PC-3 (cell line): ENCODE measurements at regions not wholly inside any gene's neighbourhood (a gene's known extent, or its start where the extent isn't known, plus 50 kb on each side); places are given as distances from the start of the nearest gene placed in this dataset.

ENCODE experiments used
- ATAC-seq: fragments of 200-7000 bp; cut with Tn5 transposase; 2 replicates; pipeline ENCODE4 v1.9.1; 2020; ENCODE audit warnings: mild to moderate bottlenecking, moderate library complexity
- BruUV-seq: library from RNA; stranded (reverse); fragments of 400-500 nt; replicated peaks from 2 replicates; lab custom pipeline; 2021; lab: Mats Ljungman, UMichigan
- CTCF ChIA-PET: fragments of 300-600 bp; sonication (Branson Sonifier 250); formaldehyde crosslinking; loops from one replicate; lab custom pipeline; 2022; ENCODE audit warnings: antibody characterized with exemption; lab: Charles Lee
- POLR2A ChIA-PET: fragments of 300-600 bp; sonication (Branson Sonifier 250); formaldehyde crosslinking; loops from one replicate; lab custom pipeline; 2022; ENCODE audit warnings: antibody characterized with exemption; ENCODE audit not compliant: unreplicated experiment; lab: Charles Lee
- DNase-seq: peaks from one replicate; pipeline ENCODE4 v3.0.0-alpha.2; 2015
- H2AFZ ChIP-seq: fragments of 300-600 bp; sonication (generic); 2 replicates; pipeline ENCODE4 v1.6.0; 2016; ENCODE audit warnings: antibody characterized with exemption, low read length
- H3F3A ChIP-seq: fragments of 300-600 bp; sonication (generic); one replicate; pipeline ENCODE4 v1.6.0; 2017; ENCODE audit warnings: antibody characterized with exemption, low read length, control low read depth, mild to moderate bottlenecking; ENCODE audit not compliant: unreplicated experiment
- H3K27ac ChIP-seq: fragments of 300-600 bp; sonication (generic); 2 replicates; pipeline ENCODE4 v1.5.1; 2016; ENCODE audit warnings: mild to moderate bottlenecking, low read length
- H3K27me3 ChIP-seq: fragments of 300-600 bp; sonication (generic); 2 replicates; pipeline ENCODE4 v1.6.1; 2016; ENCODE audit warnings: low read length, mixed read lengths
- H3K36me3 ChIP-seq: fragments of 300-600 bp; sonication (generic); 2 replicates; pipeline ENCODE4 v1.6.1; 2016; ENCODE audit warnings: low read depth, mixed run types, low read length, mixed read lengths
- H3K4me1 ChIP-seq: fragments of 300-600 bp; sonication (generic); 2 replicates; pipeline ENCODE4 v1.5.1; 2016; ENCODE audit warnings: low read length; ENCODE audit not compliant: insufficient read depth
- H3K4me2 ChIP-seq: fragments of 300-600 bp; sonication (generic); 2 replicates; pipeline ENCODE4 v1.6.0; 2016; ENCODE audit warnings: low read length
- H3K4me3 ChIP-seq: fragments of 300-600 bp; sonication (generic); 2 replicates; pipeline ENCODE4 v1.5.1; 2016; ENCODE audit warnings: mild to moderate bottlenecking, low read length, mixed read lengths
- H3K79me2 ChIP-seq: fragments of 300-600 bp; sonication (generic); 2 replicates; pipeline ENCODE4 v1.6.1; 2017; ENCODE audit warnings: low read length, mixed read lengths
- H3K9ac ChIP-seq: fragments of 300-600 bp; sonication (generic); 2 replicates; pipeline ENCODE4 v1.6.0; 2016; ENCODE audit warnings: mild to moderate bottlenecking, low read length
- H3K9me2 ChIP-seq: fragments of 300-600 bp; sonication (generic); replicated peaks from 2 replicates; pipeline ENCODE4 v1.6.1; 2016; ENCODE audit warnings: mixed run types, low read length, mixed read lengths
- H3K9me3 ChIP-seq: fragments of 300-600 bp; sonication (generic); 2 replicates; pipeline ENCODE4 v1.6.1; 2016; ENCODE audit warnings: low read length, mixed read lengths
- H4K20me1 ChIP-seq: fragments of 300-600 bp; sonication (generic); 2 replicates; pipeline ENCODE4 v1.6.1; 2016; ENCODE audit warnings: low read length, mixed read lengths
- EZH2 ChIP-seq: fragments of 300-600 bp; sonication (generic); IDR thresholded peaks from one replicate; pipeline ENCODE4 v1.6.1; 2017; ENCODE audit warnings: antibody characterized with exemption, mild to moderate bottlenecking, low read length; ENCODE audit not compliant: unreplicated experiment
- EZH2phosphoT487 ChIP-seq: fragments of 300-600 bp; sonication (generic); IDR thresholded peaks from 2 replicates; pipeline ENCODE4 v1.6.1; 2018; ENCODE audit warnings: mild to moderate bottlenecking, antibody characterized with exemption, low read length, borderline replicate concordance
- intact Hi-C: fragments of 100-400 bp; cut with micrococcal nuclease; formaldehyde crosslinking; loops from 2 replicates; pipeline ENCODE4 v1.9.0; 2023
- TF ChIP-seq, protein P1 (sequence below): fragments of 300-600 bp; sonication (generic); conservative IDR thresholded peaks from 2 replicates; pipeline ENCODE4 v1.5.1; 2017; ENCODE audit warnings: antibody characterized with exemption, low read depth, mild to moderate bottlenecking, low read length

DNA sequence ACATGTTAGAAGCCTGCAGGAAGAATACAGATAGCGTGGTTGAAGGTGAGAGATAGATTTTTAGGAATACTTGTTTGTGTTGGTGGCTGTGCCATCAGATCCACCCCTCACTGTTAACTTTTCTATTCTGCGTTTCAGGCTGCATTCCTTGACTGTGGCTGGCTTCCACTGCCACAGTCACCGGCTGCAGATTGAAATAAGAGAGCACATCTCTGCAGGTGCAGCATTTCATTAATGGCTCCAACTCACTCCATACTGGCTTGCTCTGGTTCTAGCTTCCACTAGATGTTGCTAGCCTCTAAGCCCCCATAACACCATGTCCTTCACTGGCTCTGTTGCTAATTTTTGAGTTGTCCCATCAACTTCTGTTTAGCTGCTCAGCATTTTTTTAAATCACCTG lies 286.5 kb downstream of the CPS1 start:
- intact Hi-C loops, result no loop called here
- no peaks in the 10 kb centered on the region for H3K9me3 ChIP-seq
- no peaks in the 10 kb centered on the region for H3K36me3 ChIP-seq
- TF ChIP-seq, protein P1, sequence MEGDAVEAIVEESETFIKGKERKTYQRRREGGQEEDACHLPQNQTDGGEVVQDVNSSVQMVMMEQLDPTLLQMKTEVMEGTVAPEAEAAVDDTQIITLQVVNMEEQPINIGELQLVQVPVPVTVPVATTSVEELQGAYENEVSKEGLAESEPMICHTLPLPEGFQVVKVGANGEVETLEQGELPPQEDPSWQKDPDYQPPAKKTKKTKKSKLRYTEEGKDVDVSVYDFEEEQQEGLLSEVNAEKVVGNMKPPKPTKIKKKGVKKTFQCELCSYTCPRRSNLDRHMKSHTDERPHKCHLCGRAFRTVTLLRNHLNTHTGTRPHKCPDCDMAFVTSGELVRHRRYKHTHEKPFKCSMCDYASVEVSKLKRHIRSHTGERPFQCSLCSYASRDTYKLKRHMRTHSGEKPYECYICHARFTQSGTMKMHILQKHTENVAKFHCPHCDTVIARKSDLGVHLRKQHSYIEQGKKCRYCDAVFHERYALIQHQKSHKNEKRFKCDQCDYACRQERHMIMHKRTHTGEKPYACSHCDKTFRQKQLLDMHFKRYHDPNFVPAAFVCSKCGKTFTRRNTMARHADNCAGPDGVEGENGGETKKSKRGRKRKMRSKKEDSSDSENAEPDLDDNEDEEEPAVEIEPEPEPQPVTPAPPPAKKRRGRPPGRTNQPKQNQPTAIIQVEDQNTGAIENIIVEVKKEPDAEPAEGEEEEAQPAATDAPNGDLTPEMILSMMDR, result no peak
- TF ChIP-seq EZH2 (no peak), EZH2phosphoT487 (no peak)
- ATAC-seq, result no peak
- ChIA-PET CTCF (no interaction called here), POLR2A (no interaction called here)
- no peaks in the 10 kb centered on the region for H4K20me1 ChIP-seq
- no peaks in the 10 kb centered on the region for H3K27me3 ChIP-seq
- no peaks in the 10 kb centered on the region for H3K9me2 ChIP-seq
- no peak overlapping the region for H3K4me3 ChIP-seq
- no peak overlapping the region for H3K9ac ChIP-seq
- no peaks in the 10 kb centered on the region for H3K4me1 ChIP-seq
- H3K4me2 ChIP-seq, result no peak overlapping the region
- no peak overlapping the region for H3K27ac ChIP-seq
- H3F3A ChIP-seq, result no peaks in the 10 kb centered on the region
- no TSS peak for BruUV-seq
- H3K79me2 ChIP-seq, result no peaks in the 10 kb centered on the region
- H2AFZ ChIP-seq, result no peak overlapping the region
- DNase-seq, result no peak

DNA sequence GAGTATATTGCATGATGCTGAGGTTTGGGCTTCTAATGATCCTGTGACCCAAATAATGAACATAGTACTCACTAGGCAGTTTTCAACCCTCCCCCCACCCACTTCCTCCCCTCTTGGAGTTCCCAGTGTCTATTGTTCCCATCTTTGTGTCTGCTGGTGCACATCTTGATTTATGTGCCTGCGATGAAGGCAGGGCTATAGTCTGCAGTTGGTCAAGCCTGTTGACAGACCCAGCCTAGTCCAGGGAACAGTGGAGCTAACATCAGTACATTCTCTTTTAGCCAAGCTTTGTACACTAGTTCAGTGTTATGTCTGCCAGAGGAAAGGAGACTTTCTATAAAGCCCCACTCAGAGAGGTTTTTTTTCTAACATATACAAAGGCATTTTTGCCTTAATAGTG lies 287.6 kb downstream of the CPS1 start:
- no TSS peak for BruUV-seq

DNA sequence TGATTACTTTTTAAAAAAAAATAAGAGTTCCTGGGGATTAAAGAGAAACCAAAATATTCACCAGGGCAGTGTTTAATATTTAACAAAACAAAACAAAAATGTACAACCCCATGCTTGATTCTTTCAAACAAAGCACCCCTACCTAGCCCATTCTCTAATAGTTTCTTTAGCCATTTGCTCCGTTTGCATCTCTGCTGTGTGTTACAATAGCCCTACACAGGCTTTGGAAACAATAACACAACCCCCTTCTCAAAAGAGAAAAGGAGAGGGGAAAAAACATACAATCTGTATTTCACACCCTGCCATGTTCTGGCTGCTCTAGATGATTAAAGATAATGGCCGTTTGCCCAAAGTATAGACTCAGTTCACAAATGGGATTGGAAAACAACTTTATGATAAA lies 302.9 kb downstream of the CPS1 start:
- no TSS peak for BruUV-seq
- ChIA-PET CTCF (no interaction called here), POLR2A (no interaction called here)
- Histone ChIP-seq H2AFZ (no peak overlapping the region), H3K36me3 (no peaks in the 10 kb centered on the region), H3K27ac (no peak overlapping the region), H3K79me2 (no peaks in the 10 kb centered on the region), H3F3A (no peaks in the 10 kb centered on the region), H3K9me2 (no peaks in the 10 kb centered on the region), H3K4me1 (no peaks in the 10 kb centered on the region), H3K9me3 (no peaks in the 10 kb centered on the region), H3K9ac (no peak overlapping the region), H3K27me3 (0 out of 2 replicates have a peak, but pooled peaks cover 4% of the 10 kb centered on the region), H3K4me2 (no peak overlapping the region), H4K20me1 (no peaks in the 10 kb centered on the region), H3K4me3 (no peak overlapping the region)
- ATAC-seq, result no peak
- DNase-seq, result no peak
- TF ChIP-seq EZH2phosphoT487 (no peak), EZH2 (no peak)
- TF ChIP-seq, protein P1, result no peak
- intact Hi-C loops, result no loop called here

More for the DNA sequence above, 287.6 kb downstream of the CPS1 start:
- Histone ChIP-seq H3K9me2 (no peaks in the 10 kb centered on the region), H3K9ac (no peak overlapping the region), H3K4me2 (no peak overlapping the region), H3K79me2 (no peaks in the 10 kb centered on the region), H3K27me3 (no peaks in the 10 kb centered on the region), H3K4me1 (no peaks in the 10 kb centered on the region), H2AFZ (no peak overlapping the region), H3K27ac (no peak overlapping the region), H4K20me1 (no peaks in the 10 kb centered on the region), H3K4me3 (no peak overlapping the region), H3K9me3 (no peaks in the 10 kb centered on the region), H3F3A (no peaks in the 10 kb centered on the region), H3K36me3 (no peaks in the 10 kb centered on the region)
- POLR2A ChIA-PET, result no interaction called here
- DNase-seq, result no peak
- no peak for ATAC-seq
- intact Hi-C loops, result no loop called here
- CTCF ChIA-PET, result no interaction called here
- TF ChIP-seq EZH2phosphoT487 (no peak), EZH2 (no peak)
- TF ChIP-seq, protein P1, result no peak
